HEK293 (cell line): ENCODE measurements at regions not wholly inside any gene's neighbourhood (a gene's known extent, or its start where the extent isn't known, plus 50 kb on each side); places are given as distances from the start of the nearest gene placed in this dataset.

Experiments used
- CTCF ChIA-PET: fragments of 350-600 bp; formaldehyde crosslinking; extraction: SDS; loops from one replicate; lab custom pipeline; 2021; ENCODE audit warnings: antibody characterized with exemption; lab: Yijun Ruan, JAX
- POLR2A ChIA-PET: fragments of 300-600 bp; formaldehyde crosslinking; extraction: SDS; loops from one replicate; lab custom pipeline; 2020; ENCODE audit warnings: antibody characterized with exemption, inconsistent platforms; lab: Yijun Ruan, JAX
- H3K27ac ChIP-seq: fragments of 200-500 bp; sonication (Bioruptor generic); 2 replicates; pipeline ENCODE4 v1.5.1; 2014; ENCODE audit warnings: low read depth, low read length, control low read depth, inconsistent platforms; ENCODE audit errors: extremely low read depth
- H3K36me3 ChIP-seq, 2 experiments: fragments of 200-500 bp in 1 of 2; sonication (Bioruptor generic) in 1 of 2; 1 replicate in 1 of 2; 2 replicates in 1 of 2; pipeline ENCODE4 v1.5.1; 2014 to 2017; ENCODE audit warnings: inconsistent platforms in 2 of 2, low read length in 2 of 2; ENCODE audit not compliant: control insufficient read depth in 2 of 2, insufficient read depth in 1 of 2
- H3K4me1 ChIP-seq: fragments of 200-500 bp; sonication (Bioruptor generic); 2 replicates; pipeline ENCODE4 v1.5.1; 2014; ENCODE audit warnings: mild to moderate bottlenecking, low read length, inconsistent platforms; ENCODE audit not compliant: control insufficient read depth, insufficient read depth
- H3K4me3 ChIP-seq: 2 replicates; pipeline ENCODE4 v1.5.1; 2011; ENCODE audit warnings: low read depth, mild to moderate bottlenecking, control low read depth, low read length, moderate library complexity
- H3K9me3 ChIP-seq: fragments of 200-500 bp; sonication (Bioruptor generic); 2 replicates; pipeline ENCODE4 v1.5.1; 2014; ENCODE audit warnings: low read depth, low read length, inconsistent platforms; ENCODE audit not compliant: control insufficient read depth, insufficient read depth
- KLF7 ChIP-seq: fragments of 450-650 bp; formaldehyde crosslinking; IDR thresholded peaks from 2 replicates; pipeline ENCODE4 v1.5.1; 2016; ENCODE audit warnings: missing biosample characterization, missing genetic modification characterization, borderline replicate concordance
- PRDM2 ChIP-seq: fragments of 450-650 bp; formaldehyde crosslinking; IDR thresholded peaks from 2 replicates; pipeline ENCODE4 v1.5.1; 2016; ENCODE audit warnings: missing biosample characterization, missing genetic modification characterization, borderline replicate concordance
- SCRT2 ChIP-seq: fragments of 450-650 bp; formaldehyde crosslinking; IDR thresholded peaks from 2 replicates; pipeline ENCODE4 v1.5.1; 2016; ENCODE audit warnings: missing biosample characterization, missing genetic modification characterization
- SETDB1 ChIP-seq: IDR thresholded peaks from one replicate; pipeline ENCODE4 v1.6.1; 2017; ENCODE audit warnings: mild to moderate bottlenecking, low read length, moderate library complexity, mixed read lengths; ENCODE audit not compliant: insufficient read length
- SP2 ChIP-seq: fragments of 450-650 bp; formaldehyde crosslinking; IDR thresholded peaks from 2 replicates; pipeline ENCODE4 v1.5.1; 2016; ENCODE audit warnings: missing biosample characterization, missing genetic modification characterization
- YY2 ChIP-seq: fragments of 450-650 bp; formaldehyde crosslinking; IDR thresholded peaks from 2 replicates; pipeline ENCODE4 v1.5.1; 2016; ENCODE audit warnings: missing biosample characterization, missing genetic modification characterization
- ZNF155 ChIP-seq: fragments of 450-650 bp; formaldehyde crosslinking; IDR thresholded peaks from 2 replicates; pipeline ENCODE4 v1.5.1; 2016; ENCODE audit warnings: missing biosample characterization, missing genetic modification characterization
- ZNF366 ChIP-seq: fragments of 450-650 bp; formaldehyde crosslinking; conservative IDR thresholded peaks from 2 replicates; pipeline ENCODE4 v1.5.1; 2016; ENCODE audit warnings: missing biosample characterization, missing genetic modification characterization
- ZNF37A ChIP-seq: fragments of 450-650 bp; IDR thresholded peaks from 2 replicates; pipeline ENCODE4 v1.5.1; 2018; ENCODE audit warnings: missing biosample characterization, missing genetic modification characterization
- ZNF404 ChIP-seq: fragments of 450-650 bp; formaldehyde crosslinking; IDR thresholded peaks from 2 replicates; pipeline ENCODE4 v1.5.1; 2017; ENCODE audit warnings: missing biosample characterization, missing genetic modification characterization
- ZNF416 ChIP-seq: fragments of 450-650 bp; formaldehyde crosslinking; IDR thresholded peaks from 2 replicates; pipeline ENCODE4 v1.5.1; 2016; ENCODE audit warnings: missing biosample characterization, missing genetic modification characterization
- ZNF518A ChIP-seq: fragments of 450-650 bp; formaldehyde crosslinking; conservative IDR thresholded peaks from 2 replicates; pipeline ENCODE4 v1.5.1; 2016; ENCODE audit warnings: low read depth, missing biosample characterization, missing genetic modification characterization
- ZNF521 ChIP-seq: fragments of 450-650 bp; formaldehyde crosslinking; IDR thresholded peaks from 2 replicates; pipeline ENCODE4 v1.5.1; 2017; ENCODE audit warnings: missing biosample characterization, mild to moderate bottlenecking, missing genetic modification characterization
- ZNF76 ChIP-seq: fragments of 450-650 bp; formaldehyde crosslinking; IDR thresholded peaks from 2 replicates; pipeline ENCODE4; 2016; ENCODE audit warnings: low read depth, missing biosample characterization, missing genetic modification characterization, borderline replicate concordance
- ZNF791 ChIP-seq: fragments of 450-650 bp; formaldehyde crosslinking; IDR thresholded peaks from 2 replicates; pipeline ENCODE4 v1.5.1; 2016; ENCODE audit warnings: missing biosample characterization, missing genetic modification characterization
- TF ChIP-seq, protein P1 (sequence below): fragments of 450-650 bp; formaldehyde crosslinking; IDR thresholded peaks from 2 replicates; pipeline ENCODE4 v1.5.1; 2017; ENCODE audit warnings: missing biosample characterization, missing genetic modification characterization
- TF ChIP-seq, protein P2 (sequence below): fragments of 450-650 bp; formaldehyde crosslinking; IDR thresholded peaks from 2 replicates; pipeline ENCODE4 v1.5.1; 2016; ENCODE audit warnings: missing biosample characterization, missing genetic modification characterization

DNA sequence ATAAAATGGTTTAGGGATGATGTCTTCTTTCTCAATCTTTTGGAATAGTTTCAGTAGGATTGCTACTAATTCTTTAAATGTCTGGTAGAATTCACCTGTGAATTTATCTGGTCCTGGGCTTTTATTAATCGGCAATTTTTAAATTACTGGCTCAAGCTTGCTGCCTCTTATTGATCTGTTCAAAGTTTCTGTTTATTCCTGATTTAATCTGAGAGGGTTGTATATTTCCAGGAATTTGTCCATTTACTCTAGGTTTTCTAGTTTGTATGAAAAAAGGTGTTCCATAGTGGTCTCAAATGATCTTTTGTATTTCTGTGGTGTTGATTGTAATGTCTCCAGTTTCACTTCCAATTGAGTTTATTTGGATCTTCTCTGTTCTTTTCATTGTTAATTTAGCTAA, 617.8 kb downstream of the LTN1 start:
- CTCF ChIA-PET: interaction anchor here (0.6 to 1.0 kb wide), 2 partner anchors 15 to 610 kb away, joined by 3 read pairs; no protein-coding TSS in a partner anchor
- POLR2A ChIA-PET: no interaction called here
- TF ChIP-seq ZNF416 (no peak), ZNF404 (tag by site-specific recombination) (no peak), SP2 (tag by site-specific recombination) (no peak), ZNF366 (tag by site-specific recombination) (no peak), YY2 (tag by site-specific recombination) (no peak), ZNF518A (tag by site-specific recombination) (no peak), ZNF791 (no peak), SCRT2 (tag by site-specific recombination) (no peak)
- TF ChIP-seq, protein P1, sequence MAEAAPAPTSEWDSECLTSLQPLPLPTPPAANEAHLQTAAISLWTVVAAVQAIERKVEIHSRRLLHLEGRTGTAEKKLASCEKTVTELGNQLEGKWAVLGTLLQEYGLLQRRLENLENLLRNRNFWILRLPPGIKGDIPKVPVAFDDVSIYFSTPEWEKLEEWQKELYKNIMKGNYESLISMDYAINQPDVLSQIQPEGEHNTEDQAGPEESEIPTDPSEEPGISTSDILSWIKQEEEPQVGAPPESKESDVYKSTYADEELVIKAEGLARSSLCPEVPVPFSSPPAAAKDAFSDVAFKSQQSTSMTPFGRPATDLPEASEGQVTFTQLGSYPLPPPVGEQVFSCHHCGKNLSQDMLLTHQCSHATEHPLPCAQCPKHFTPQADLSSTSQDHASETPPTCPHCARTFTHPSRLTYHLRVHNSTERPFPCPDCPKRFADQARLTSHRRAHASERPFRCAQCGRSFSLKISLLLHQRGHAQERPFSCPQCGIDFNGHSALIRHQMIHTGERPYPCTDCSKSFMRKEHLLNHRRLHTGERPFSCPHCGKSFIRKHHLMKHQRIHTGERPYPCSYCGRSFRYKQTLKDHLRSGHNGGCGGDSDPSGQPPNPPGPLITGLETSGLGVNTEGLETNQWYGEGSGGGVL (tag by site-specific recombination): no peak
- Histone ChIP-seq H3K36me3 (no peaks in the 10 kb centered on the region), H3K4me1 (no peaks in the 10 kb centered on the region), H3K27ac (no peak overlapping the region), H3K4me3 (no peak overlapping the region), H3K9me3 (no peaks in the 10 kb centered on the region; the same call in 1 of the 2 replicates)

GRCh38 chr21:28371713-28372112, 621.0 kb downstream of the LTN1 start:
- CTCF ChIA-PET: no interaction called here
- H3K9me3 ChIP-seq: no peaks in the 10 kb centered on the region; the same call in 1 of the 2 replicates
- H3K4me3 ChIP-seq: no peak overlapping the region
- H3K27ac ChIP-seq: no peak overlapping the region
- no peaks in the 10 kb centered on the region for H3K4me1 ChIP-seq
- TF ChIP-seq KLF7 (tag by site-specific recombination) (no peak), PRDM2 (no peak), SETDB1 (peak; percentile 30), ZNF76 (tag by site-specific recombination) (no peak), ZNF37A (tag by site-specific recombination) (no peak), ZNF155 (tag by site-specific recombination) (no peak), ZNF521 (no peak)
- TF ChIP-seq, protein P2, sequence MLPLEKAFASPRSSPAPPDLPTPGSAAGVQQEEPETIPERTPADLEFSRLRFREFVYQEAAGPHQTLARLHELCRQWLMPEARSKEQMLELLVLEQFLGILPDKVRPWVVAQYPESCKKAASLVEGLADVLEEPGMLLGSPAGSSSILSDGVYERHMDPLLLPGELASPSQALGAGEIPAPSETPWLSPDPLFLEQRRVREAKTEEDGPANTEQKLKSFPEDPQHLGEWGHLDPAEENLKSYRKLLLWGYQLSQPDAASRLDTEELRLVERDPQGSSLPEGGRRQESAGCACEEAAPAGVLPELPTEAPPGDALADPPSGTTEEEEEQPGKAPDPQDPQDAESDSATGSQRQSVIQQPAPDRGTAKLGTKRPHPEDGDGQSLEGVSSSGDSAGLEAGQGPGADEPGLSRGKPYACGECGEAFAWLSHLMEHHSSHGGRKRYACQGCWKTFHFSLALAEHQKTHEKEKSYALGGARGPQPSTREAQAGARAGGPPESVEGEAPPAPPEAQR: no peak
- POLR2A ChIA-PET: no interaction called here
- no peaks in the 10 kb centered on the region for H3K36me3 ChIP-seq
